Ascending aorta (tissue), 2 donors: ENCODE measurements at regions not wholly inside any gene's neighbourhood (a gene's known extent, or its start where the extent isn't known, plus 50 kb on each side); places are given as distances from the start of the nearest gene placed in this dataset.

Experiments used
- DNase-seq, 2 donors: peaks; one replicate each; pipeline ENCODE4 v3.0.0-alpha.2; 2019; ENCODE audit warnings: low spot score in 2 of 2
- H3K27ac ChIP-seq, 2 donors: fragments of 200-600 bp; sonication (generic); one replicate each; pipeline ENCODE4 v1.5.1; 2016 to 2017; ENCODE audit warnings: mild to moderate bottlenecking in 1 of 2
- H3K27me3 ChIP-seq: fragments of 200-600 bp; sonication (generic); one replicate; pipeline ENCODE4 v1.5.1; 2017
- H3K36me3 ChIP-seq, 2 donors: fragments of 200-600 bp; sonication (generic); one replicate each; pipeline ENCODE4 v1.5.1; 2016
- H3K4me1 ChIP-seq, 2 donors: fragments of 200-600 bp; sonication (generic); one replicate each; pipeline ENCODE4 v1.5.1; 2016 to 2017; ENCODE audit warnings: mild to moderate bottlenecking in 1 of 2
- H3K4me3 ChIP-seq, 2 donors: fragments of 200-600 bp; sonication (generic); one replicate each; pipeline ENCODE4 v1.5.1; 2016 to 2017; ENCODE audit warnings: mild to moderate bottlenecking in 1 of 2
- H3K9me3 ChIP-seq, 2 donors: fragments of 200-600 bp; sonication (generic); one replicate each; pipeline ENCODE4 v1.5.1; 2016
- intact Hi-C: fragments of 100-400 bp; cut with DNase I; formaldehyde crosslinking; loops from one replicate; pipeline ENCODE4 v1.15.1; 2023
- TF ChIP-seq, protein P1 (sequence below), 3 experiments: fragments of 200-600 bp in 2 of 3; fragments of 450-650 bp in 1 of 3; sonication (generic) in 2 of 3; IDR thresholded peaks; one replicate each; pipeline ENCODE4 v1.5.1; 2016 to 2019; ENCODE audit warnings: antibody characterized with exemption in 3 of 3, mild to moderate bottlenecking in 1 of 3, moderate library complexity in 1 of 3

DNA sequence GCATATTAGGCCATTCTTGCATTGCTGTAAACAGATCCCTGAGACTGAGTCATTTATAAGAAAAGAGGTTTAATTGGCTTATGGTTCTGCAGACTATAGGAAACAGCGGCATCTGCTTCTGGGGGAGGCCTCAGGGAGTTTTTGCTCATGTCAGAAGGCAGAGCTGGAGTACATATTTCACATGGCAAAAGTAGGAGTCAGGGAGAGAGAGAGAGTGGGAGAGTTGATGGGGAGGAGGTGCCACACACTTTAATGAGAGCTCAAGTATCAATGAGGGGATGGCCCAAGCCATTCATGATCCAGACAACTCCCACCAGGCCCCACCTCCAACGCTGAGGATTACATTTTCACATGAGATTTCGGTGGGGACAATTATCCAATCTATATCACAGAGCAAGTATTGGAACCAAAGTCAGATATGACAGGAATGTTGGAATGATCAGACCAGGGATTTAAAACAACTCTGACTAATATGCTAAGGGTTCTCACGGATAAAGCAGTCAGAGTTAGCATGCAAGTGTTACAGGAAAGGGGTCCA lies 795.3 kb upstream of the CELF2 start:
- H3K9me3 ChIP-seq: no peaks in the 10 kb centered on the region
- H3K27ac ChIP-seq: no peak overlapping the region
- no peak overlapping the region for H3K4me3 ChIP-seq
- no peaks in the 10 kb centered on the region for H3K4me1 ChIP-seq
- DNase-seq: no peak
- H3K27me3 ChIP-seq: no peaks in the 10 kb centered on the region
- intact Hi-C loops: no loop called here
- no peaks in the 10 kb centered on the region for H3K36me3 ChIP-seq
- TF ChIP-seq, protein P1, sequence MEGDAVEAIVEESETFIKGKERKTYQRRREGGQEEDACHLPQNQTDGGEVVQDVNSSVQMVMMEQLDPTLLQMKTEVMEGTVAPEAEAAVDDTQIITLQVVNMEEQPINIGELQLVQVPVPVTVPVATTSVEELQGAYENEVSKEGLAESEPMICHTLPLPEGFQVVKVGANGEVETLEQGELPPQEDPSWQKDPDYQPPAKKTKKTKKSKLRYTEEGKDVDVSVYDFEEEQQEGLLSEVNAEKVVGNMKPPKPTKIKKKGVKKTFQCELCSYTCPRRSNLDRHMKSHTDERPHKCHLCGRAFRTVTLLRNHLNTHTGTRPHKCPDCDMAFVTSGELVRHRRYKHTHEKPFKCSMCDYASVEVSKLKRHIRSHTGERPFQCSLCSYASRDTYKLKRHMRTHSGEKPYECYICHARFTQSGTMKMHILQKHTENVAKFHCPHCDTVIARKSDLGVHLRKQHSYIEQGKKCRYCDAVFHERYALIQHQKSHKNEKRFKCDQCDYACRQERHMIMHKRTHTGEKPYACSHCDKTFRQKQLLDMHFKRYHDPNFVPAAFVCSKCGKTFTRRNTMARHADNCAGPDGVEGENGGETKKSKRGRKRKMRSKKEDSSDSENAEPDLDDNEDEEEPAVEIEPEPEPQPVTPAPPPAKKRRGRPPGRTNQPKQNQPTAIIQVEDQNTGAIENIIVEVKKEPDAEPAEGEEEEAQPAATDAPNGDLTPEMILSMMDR (IDR thresholded peaks at IDR 0.05): no peak

DNA sequence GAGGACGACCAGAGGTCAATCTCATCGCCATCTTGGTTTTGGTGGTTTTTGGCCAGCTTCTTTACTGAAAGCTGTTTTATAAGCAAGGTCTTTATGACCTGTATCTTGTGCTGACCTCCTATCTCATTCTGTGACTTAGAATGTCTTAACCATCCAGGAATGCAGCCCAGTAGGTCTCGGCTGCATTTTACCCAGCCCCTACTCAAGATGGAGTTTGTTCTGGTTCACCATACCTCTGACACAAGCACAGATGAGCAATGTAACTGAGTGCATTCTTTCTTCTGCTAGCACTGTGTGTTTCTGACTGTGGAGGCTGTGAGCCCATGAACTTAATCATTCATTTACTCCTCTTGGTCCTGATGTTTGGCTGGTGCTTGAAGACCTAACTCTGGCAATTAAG lies 794.5 kb upstream of the CELF2 start:
- no peaks in the 10 kb centered on the region for H3K4me1 ChIP-seq
- H3K27me3 ChIP-seq: no peaks in the 10 kb centered on the region
- DNase-seq: no peak
- H3K27ac ChIP-seq: no peak overlapping the region
- no peaks in the 10 kb centered on the region for H3K9me3 ChIP-seq
- intact Hi-C loops: no loop called here
- TF ChIP-seq, protein P1 (IDR thresholded peaks at IDR 0.05): no peak
- H3K4me3 ChIP-seq: no peak overlapping the region
- H3K36me3 ChIP-seq: no peaks in the 10 kb centered on the region

- H3K4me3 ChIP-seq: no peak overlapping the region
- H3K4me1 ChIP-seq: no peaks in the 10 kb centered on the region
- intact Hi-C loops: no loop called here
- no peaks in the 10 kb centered on the region for H3K27me3 ChIP-seq
- H3K27ac ChIP-seq: no peak overlapping the region
- no peaks in the 10 kb centered on the region for H3K36me3 ChIP-seq
- no peak for DNase-seq
- TF ChIP-seq, protein P1 (IDR thresholded peaks at IDR 0.05): no peak
- H3K9me3 ChIP-seq: no peaks in the 10 kb centered on the region
Measured at GRCh38 chr10:10225136-10225676, 792.5 kb upstream of the CELF2 start.

- intact Hi-C loops: loop anchor here (5.0 to 10.0 kb wide), 2 partner anchors 444 to 702 kb away; no protein-coding TSS in a partner anchor
- no peak overlapping the region for H3K4me3 ChIP-seq
- H3K36me3 ChIP-seq: no peaks in the 10 kb centered on the region
- no peak overlapping the region for H3K27ac ChIP-seq
- no peak for DNase-seq
- H3K4me1 ChIP-seq: no peaks in the 10 kb centered on the region
- no peaks in the 10 kb centered on the region for H3K9me3 ChIP-seq
- TF ChIP-seq, protein P1 (IDR thresholded peaks at IDR 0.05): peak in 2 of 3 experiments; percentile 5 to 34
- H3K27me3 ChIP-seq: no peaks in the 10 kb centered on the region
Measured at GRCh38 chr10:10233229-10233628, 784.4 kb upstream of the CELF2 start.

- DNase-seq: no peak
- Histone ChIP-seq H3K36me3 (no peaks in the 10 kb centered on the region), H3K27me3 (no peaks in the 10 kb centered on the region), H3K4me3 (no peak overlapping the region), H3K9me3 (no peaks in the 10 kb centered on the region), H3K4me1 (no peaks in the 10 kb centered on the region), H3K27ac (no peak overlapping the region)
- intact Hi-C loops: loop anchor here (10.0 kb wide), 1 partner anchor 700 kb away; no protein-coding TSS in a partner anchor
- TF ChIP-seq, protein P1 (IDR thresholded peaks at IDR 0.05): no peak
Measured at GRCh38 chr10:10235003-10235402, 782.7 kb upstream of the CELF2 start.
